Lung (tissue), 11 donors: ENCODE measurements at regions not wholly inside any gene's neighbourhood (a gene's known extent, or its start where the extent isn't known, plus 50 kb on each side); places are given as distances from the start of the nearest gene placed in this dataset.
A peak's percentile ranks its signal among the peaks of the same experiment; 100 is the strongest.

Source experiments
- ATAC-seq: fragments of 200-7000 bp; cut with Tn5 transposase; one replicate; pipeline ENCODE4 v1.9.1; 2020; ENCODE audit warnings: moderate number of reproducible peaks; ENCODE audit not compliant: insufficient read depth, low FRiP score
- DNase-seq, 3 donors: peaks; one replicate each; pipeline ENCODE4 v3.0.0-alpha.2; 2013 to 2017
- H3K27ac ChIP-seq, 2 donors: one replicate each; pipeline ENCODE4 v1.5.1; 2013; ENCODE audit warnings: mild to moderate bottlenecking in 2 of 2, moderate library complexity in 2 of 2, control low read depth in 1 of 2, inconsistent platforms in 1 of 2, low read depth in 1 of 2, low read length in 1 of 2
- H3K27me3 ChIP-seq, 3 donors: one replicate each; pipeline ENCODE4 v1.5.1; 2013; ENCODE audit warnings: low read length in 2 of 3; ENCODE audit not compliant: control insufficient read depth in 3 of 3, insufficient read depth in 3 of 3
- H3K36me3 ChIP-seq, 4 donors: one replicate each; pipeline ENCODE4 v1.5.1; 2013; ENCODE audit warnings: low read length in 4 of 4, mild to moderate bottlenecking in 1 of 4, moderate library complexity in 1 of 4; ENCODE audit not compliant: control insufficient read depth in 4 of 4, insufficient read depth in 4 of 4
- H3K4me1 ChIP-seq, 5 donors: one replicate each; pipeline ENCODE4 v1.5.1; 2013; ENCODE audit warnings: low read length in 5 of 5, mild to moderate bottlenecking in 2 of 5, moderate library complexity in 1 of 5; ENCODE audit not compliant: control insufficient read depth in 5 of 5, insufficient read depth in 5 of 5
- H3K4me3 ChIP-seq: one replicate; pipeline ENCODE4 v1.5.1; 2013; ENCODE audit warnings: mild to moderate bottlenecking, control low read depth, moderate library complexity
- H3K9ac ChIP-seq, 2 donors: one replicate each; pipeline ENCODE4 v1.5.1; 2013; ENCODE audit warnings: low read length in 2 of 2, control low read depth in 1 of 2; ENCODE audit not compliant: insufficient read depth in 1 of 2
- H3K9me3 ChIP-seq, 4 donors: one replicate each; pipeline ENCODE4 v1.5.1; 2013; ENCODE audit warnings: low read length in 3 of 4, mild to moderate bottlenecking in 1 of 4, moderate library complexity in 1 of 4; ENCODE audit not compliant: control insufficient read depth in 4 of 4, insufficient read depth in 3 of 4
- WGBS, 2 donors: extraction: QIAGEN DNeasy Blood & Tissue Kit; methylation state at CpG; one replicate each; pipeline ENCODE4 v1.1.7; 2013; 5-methylcytosine and 5-hydroxymethylcytosine counted together
- TF ChIP-seq, protein P1 (sequence below): IDR thresholded peaks from 2 replicates; pipeline ENCODE4 v1.5.1; 2012; ENCODE audit warnings: mild to moderate bottlenecking; ENCODE audit errors: control extremely low read depth, extremely low read depth
- donor health status: control.
- donor health status: control.
- donor health status: Bipolar disorder and iron deficiency.
- donor health status: healthy.
- donor health status: DM: yes; HTN: yes; CAD: no.

DNA sequence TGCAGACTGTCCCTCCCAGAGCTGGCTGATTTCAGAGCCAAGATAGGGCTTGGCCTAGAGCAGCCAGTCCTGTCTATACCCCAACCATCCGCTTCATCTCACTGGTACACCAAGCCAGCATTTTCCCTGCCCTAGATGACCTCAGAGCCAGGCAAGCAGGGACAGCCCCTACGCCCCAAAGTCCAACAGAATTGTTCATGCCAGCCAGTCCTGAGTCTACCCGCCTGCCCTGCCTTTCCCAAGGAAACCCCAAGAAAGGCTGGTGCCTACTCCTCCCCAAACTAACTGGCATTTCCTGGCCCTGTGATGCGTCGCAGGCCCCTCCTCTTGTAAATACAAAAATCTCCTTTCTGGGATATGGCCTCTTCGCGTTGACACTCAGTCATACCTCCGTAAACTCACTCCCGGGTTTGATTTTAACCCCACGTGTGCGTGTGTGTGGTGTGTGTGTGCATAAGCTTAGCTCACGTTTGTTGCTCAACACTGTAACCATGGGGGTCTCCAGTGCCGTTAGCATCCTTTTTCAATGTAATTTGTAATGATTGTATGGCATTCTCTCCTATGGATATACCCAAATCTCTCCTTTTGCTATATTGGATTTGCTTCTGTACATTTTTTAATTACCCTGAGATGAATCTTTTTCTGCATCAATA, 75.3 kb downstream of the SIK1 start:
- no peaks in the 10 kb centered on the region for H3K27me3 ChIP-seq
- TF ChIP-seq, protein P1, sequence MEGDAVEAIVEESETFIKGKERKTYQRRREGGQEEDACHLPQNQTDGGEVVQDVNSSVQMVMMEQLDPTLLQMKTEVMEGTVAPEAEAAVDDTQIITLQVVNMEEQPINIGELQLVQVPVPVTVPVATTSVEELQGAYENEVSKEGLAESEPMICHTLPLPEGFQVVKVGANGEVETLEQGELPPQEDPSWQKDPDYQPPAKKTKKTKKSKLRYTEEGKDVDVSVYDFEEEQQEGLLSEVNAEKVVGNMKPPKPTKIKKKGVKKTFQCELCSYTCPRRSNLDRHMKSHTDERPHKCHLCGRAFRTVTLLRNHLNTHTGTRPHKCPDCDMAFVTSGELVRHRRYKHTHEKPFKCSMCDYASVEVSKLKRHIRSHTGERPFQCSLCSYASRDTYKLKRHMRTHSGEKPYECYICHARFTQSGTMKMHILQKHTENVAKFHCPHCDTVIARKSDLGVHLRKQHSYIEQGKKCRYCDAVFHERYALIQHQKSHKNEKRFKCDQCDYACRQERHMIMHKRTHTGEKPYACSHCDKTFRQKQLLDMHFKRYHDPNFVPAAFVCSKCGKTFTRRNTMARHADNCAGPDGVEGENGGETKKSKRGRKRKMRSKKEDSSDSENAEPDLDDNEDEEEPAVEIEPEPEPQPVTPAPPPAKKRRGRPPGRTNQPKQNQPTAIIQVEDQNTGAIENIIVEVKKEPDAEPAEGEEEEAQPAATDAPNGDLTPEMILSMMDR = no peak
- ATAC-seq = no peak
- no peak overlapping the region for H3K9ac ChIP-seq
- 84 to 87% methylated on average over 13 of the region's 13 CpGs for WGBS, 2 donors
- H3K9me3 ChIP-seq = no peaks in the 10 kb centered on the region
- H3K27ac ChIP-seq = no peak overlapping the region
- H3K4me1 ChIP-seq = peaks cover 0 to 54% (median 19%) of the 10 kb centered on the region in 5 donors
- DNase-seq = no peak
- no peaks in the 10 kb centered on the region for H3K36me3 ChIP-seq
- H3K4me3 ChIP-seq = no peak overlapping the region

DNA sequence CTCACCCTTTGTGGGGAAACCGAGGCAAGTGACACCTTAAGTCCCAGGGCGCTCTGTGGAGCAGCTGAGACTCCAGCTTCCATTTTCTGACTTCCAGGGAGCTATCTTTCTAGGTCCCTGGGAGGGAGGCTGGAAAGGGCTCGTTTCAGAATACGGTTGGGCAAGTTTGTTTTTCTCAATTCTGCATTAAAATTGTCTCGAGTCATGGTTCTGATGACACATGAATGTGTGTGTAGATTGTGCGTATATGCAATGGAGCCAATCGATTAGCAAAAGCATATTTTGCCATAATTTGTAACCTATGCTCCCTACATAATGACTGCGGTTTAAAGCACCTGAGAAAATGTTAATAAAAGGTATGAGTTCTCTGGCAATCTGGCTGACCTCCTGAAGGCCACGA, 77.3 kb downstream of the SIK1 start:
- 82 to 86% methylated on average over 9 of the region's 9 CpGs for WGBS, 2 donors
- H3K36me3 ChIP-seq = no peaks in the 10 kb centered on the region
- H3K27me3 ChIP-seq = no peaks in the 10 kb centered on the region
- no peak overlapping the region for H3K27ac ChIP-seq
- H3K4me1 ChIP-seq = peaks cover 0 to 60% (median 29%) of the 10 kb centered on the region in 5 donors
- H3K4me3 ChIP-seq = no peak overlapping the region
- ATAC-seq (no peak), DNase-seq (no peak)
- H3K9ac ChIP-seq = no peak overlapping the region
- TF ChIP-seq, protein P1 = no peak
- no peaks in the 10 kb centered on the region for H3K9me3 ChIP-seq

DNA sequence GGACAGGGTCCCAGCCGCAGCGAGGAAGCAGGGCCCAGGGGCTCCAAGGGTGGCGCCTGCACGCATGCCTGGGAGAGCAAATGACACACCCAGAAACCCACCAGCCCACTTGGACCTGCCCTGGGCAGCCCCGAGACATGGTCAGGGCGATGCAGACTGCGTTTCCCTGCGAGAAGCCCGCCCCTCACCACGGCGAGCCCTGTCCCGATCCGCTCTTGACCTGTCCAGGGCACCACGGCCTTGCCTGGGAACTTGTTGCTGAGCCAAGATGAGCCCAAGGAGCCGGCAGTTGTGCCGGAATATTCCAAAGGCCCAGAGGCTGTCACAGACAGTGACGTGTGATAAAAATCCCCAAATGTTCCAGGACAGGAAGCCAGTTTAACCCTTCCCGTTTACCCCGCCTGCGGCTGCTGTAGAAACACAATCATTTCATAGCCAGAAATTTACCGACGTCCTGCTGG, 78.1 kb downstream of the SIK1 start:
- Histone ChIP-seq H3K4me3 (no peak overlapping the region), H3K27me3 (no peaks in the 10 kb centered on the region), H3K9ac (peak overlapping the region in 1 of 2 donors; percentile 53), H3K36me3 (no peaks in the 10 kb centered on the region), H3K27ac (peak overlapping the region; percentile 34 to 63), H3K9me3 (no peaks in the 10 kb centered on the region), H3K4me1 (peaks cover 0 to 60% (median 31%) of the 10 kb centered on the region in 5 donors)
- ATAC-seq (no peak), DNase-seq (peak; percentile 78 to 88 (median 82))
- TF ChIP-seq, protein P1 = no peak
- WGBS, 2 donors = 57 to 74% methylated on average over 22 of the region's 22 CpGs
